DMS53 (cell line): ENCODE measurements at regions not wholly inside any gene's neighbourhood (a gene's known extent, or its start where the extent isn't known, plus 50 kb on each side); places are given as distances from the start of the nearest gene placed in this dataset.
A peak's percentile ranks its signal among the peaks of the same experiment; 100 is the strongest.
"Not testable (repeated sequence)": the region's sequence is repeated elsewhere in the genome, so short reads cannot be mapped to it uniquely, and the experiment has no call there.

ENCODE experiments used
- DNase-seq: peaks from one replicate; lab custom pipeline; 2025; lab: John Stamatoyannopoulos, UW

DNA sequence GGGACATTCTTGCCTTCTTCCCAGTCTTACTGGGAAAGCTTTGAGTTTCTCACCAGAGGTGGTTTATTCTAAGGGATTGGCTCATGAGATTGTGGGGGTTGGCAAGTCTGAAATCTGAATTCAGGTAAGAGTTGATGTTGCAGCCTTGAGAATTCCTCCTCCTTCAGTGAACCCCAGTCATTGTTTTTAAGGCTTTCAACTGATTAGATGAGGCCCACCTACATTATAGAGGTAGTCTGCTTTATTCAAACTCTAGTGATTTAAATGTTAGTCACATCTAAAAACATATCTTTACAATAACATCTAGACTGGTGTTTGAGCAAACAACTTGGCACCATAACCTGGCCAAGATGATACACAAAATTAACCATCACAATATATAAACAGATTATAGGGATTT lies 156.5 kb upstream of the MED14 start:
- no peak for DNase-seq

DNA sequence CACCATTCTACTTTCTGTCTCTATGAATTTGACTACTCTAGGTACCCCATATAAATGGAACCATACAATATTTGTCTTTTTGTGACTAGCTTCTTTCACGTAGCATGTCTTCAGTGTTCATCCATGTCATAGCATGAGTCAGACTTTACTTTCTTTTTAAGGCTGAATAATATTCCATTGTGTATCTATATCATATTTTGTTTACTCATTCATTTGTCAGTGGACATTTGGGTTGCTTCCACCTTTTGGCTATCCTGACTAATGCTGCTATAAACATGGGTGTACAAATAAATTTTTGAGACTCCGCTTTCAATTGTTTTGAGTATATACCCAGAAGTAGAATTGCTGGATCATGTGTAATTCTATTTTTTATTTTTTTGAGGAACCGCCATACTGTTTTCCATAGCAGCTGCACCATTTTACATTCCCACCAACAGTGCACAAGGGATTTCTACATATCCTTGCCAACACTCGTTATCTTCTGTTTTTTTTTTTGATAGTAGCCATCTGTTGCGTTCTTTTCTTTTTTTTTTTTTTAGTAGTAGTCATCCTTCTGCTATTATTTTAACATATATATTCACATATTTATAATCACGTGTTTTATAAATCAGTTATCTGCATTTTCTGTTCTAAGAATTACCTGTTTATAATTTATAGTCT lies 158.0 kb upstream of the MED14 start:
- DNase-seq: no peak

DNA sequence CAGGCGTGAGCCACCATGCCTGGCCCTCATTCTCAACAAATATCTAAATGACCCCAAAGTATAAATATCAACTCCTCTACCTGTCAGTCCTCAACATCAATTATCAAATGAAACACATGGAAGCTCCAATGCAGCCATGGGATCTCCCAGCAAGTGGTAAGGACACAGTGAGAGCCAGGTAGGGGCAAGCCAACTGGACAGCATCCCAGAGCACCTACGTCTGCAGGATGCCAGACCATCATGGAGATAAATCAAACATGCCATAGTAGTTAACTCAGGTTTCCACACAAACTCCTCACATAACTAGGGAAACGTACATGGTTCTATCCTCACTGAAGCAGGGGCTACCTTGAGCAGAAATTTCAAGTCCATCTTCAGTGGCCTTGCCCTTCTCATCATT lies 159.9 kb upstream of the MED14 start:
- no peak for DNase-seq

DNA sequence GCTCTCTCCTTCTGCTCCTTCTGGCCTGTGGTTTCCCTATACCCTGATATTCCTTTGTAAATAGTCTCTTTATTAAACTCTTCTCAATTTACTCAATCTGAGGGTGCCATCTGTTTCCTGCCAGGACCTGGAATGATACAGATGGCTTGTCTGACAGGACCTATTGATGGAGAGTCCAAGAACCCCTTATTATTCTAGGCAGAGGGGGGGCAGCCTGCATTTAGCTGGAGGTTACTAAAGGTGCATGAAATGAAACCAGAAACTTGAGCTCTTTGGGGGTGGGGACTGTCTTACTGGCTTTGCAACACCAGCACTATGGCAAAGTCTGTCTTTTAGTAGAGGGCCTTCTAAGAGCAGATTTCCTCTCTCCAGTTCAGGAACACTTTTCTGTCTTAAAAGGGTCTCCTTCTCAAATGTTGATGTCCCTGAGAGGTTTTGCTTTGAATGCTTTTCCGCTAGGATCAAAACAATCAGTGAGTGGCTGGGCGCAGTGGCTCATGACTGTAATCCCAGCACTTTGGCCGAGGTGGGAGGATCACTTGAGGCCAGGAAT lies 162.5 kb upstream of the MED14 start:
- DNase-seq: no peak

DNA sequence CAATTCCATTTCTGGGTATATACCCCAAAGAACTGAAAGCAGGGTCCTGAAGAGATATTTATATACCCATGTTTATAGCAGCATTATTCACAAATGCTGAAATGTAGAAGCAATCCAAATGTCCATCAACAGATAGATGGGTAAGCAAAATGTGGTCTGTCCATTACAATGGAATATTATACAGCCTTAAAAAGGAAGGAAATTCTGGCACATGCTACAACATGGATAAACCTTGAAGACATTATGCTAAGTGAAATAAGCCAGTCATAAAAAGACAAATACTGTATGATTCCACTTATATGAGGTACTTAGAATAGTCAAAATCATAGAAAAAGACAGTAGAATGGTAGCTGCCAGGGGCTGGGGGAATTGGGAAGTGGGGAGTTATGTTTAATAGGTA lies 169.4 kb upstream of the MED14 start:
- not testable (repeated sequence) for DNase-seq

DNA sequence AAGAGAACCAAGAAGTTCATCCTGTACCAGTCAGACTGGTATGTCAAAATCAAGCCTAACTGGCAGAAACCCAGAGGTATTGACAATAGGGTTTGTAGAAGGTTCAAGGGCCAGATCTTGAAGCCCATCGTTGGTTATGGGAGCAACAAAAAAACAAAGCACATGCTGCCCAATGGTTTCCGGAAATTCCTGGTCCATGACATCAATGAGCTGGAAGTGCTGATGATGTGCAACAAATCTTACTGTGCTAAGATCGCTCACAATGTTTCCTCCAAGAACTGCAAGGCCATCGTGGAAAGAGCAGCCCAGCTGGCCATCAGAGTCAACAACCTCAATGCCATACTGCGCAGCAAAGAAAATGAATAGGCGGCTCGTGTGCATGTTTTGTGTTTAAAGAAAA lies 172.7 kb upstream of the MED14 start:
- no peak for DNase-seq

DNA sequence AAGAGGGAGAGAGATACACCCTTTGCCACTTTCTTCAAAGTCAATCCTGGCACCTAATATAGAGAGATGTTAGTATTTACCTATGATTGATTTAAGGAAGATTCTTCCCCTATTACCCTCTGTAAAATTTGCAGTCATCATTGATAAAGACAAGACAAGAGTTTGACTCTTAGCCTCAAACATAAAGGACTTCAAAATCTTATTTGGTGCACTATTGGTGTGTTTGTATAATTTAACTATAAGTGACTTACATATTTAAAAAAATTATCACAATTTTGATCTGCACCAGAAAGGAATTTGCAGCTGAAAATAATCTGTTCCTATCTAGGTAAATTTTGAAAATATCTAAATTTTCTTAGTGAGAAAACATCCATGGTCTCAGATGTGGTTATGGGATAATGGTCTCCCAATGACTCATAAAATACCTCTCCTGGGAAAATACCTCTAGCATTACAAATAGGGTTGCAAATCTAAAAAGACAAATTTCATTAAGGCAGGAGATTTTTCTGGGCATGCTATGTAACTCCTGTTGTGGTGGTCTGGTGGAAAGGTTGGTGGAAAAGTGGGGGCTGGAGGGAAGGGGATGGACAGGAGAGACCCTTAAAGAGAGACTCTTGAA lies 173.6 kb upstream of the MED14 start:
- DNase-seq: no peak

DNA sequence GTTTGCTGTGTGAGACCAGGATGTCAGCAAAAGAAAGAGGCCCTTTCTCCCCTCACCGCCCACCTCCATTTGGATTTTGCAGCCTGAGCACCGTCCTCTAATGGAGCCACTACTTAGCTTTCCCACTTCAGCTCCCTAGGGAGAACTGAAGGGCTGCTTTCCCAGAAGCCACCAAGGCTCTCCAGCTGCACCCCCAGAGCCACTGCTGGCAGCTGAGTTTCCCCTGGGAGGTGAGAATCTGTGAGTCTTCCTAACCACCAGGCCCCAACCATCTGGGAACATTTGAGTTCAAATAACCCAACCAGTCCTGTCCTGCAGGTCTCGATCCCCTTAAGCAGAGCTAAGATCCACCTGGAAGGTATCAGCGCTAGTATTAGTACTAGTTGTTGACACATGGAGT lies 173.1 kb upstream of the USP9X start:
- no peak for DNase-seq

DNA sequence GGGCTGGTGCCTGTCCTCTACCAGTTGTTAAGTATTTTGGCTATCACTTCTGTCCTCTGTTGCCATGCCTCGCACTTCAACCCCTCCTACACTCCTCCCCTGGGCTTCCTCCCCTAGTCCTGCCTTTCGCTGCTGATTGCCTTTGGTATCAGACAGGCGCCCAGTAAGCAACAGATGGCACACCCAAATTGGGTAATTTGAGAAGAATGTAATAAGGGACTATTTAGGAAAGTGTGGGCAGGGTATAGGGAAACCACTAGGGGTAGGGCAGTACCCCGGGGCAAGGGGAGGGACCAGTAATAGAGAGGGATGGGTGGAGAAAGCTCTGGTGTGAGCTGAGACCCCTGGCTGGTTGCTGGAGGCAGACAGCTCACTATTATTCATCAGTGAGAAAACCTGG lies 172.7 kb upstream of the USP9X start:
- DNase-seq: no peak

DNA sequence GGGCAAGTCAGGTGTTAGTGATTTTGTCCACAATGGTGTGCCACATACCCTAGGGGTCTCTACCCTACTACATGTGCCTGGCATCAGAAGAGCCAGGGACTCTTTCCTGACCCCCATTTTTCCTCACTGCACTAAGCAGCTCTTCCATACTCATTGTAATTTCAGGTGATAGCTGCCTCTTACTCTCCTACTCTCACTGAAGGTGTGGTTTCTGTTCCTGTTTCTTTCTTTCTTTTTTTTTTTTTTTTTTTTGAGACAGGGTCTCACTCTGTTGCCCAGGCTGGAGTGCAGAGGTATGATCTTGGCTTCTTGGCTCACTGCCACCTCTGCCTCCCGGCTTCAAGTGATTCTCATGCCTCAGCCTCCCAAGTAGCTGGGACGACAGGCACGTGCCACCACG lies 164.9 kb upstream of the USP9X start:
- no peak for DNase-seq

DNA sequence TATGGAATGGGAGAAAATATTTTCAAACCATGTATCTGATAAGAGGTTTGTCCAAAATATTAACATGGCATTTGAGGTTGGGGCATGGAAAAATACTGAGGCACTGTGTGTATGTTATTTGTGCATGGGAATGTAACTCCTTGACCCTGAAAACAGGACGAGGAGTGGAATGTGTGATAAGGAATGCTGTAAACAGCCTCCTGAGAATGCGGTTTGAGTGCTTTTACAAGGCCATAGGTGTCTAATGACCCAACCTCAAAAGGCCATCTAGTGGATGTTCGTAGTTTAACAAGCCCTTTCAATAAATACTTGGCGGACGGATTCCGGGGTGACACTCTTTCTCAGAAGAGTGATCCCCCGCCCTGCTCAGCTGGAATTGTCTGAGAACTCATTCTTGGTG lies 162.9 kb upstream of the USP9X start:
- peak; percentile 81 for DNase-seq

DNA sequence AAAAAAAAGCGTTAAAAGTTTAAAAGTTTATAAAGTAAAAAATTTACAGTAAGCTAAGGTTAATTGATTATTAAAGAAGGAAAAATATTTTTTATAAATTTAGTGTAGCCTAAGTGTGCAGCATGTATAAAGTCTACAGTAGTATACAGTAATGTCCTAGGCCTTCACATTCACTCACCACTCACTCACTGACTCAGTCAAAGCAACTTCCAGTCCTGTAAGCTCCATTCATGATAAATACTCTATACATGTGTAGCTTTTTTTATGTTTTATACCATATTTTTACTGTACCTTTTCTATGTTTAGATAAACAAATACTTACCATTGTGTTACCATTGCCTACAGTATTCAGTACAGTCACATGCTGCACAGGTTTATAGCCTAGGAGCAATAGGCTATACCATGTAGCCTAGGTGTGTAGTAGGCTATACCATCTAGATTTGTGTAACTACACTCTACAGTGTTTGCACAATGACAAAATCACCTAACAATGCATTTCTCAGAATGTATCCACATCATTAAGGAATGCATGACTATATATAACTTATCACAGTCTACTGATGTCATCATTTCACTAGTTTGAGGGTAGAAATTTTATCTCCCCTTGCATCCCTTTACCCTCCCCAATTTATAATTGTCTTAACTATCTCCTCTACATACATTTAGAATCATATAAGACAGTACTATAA lies 158.4 kb upstream of the USP9X start:
- peak; percentile 50 for DNase-seq

DNA sequence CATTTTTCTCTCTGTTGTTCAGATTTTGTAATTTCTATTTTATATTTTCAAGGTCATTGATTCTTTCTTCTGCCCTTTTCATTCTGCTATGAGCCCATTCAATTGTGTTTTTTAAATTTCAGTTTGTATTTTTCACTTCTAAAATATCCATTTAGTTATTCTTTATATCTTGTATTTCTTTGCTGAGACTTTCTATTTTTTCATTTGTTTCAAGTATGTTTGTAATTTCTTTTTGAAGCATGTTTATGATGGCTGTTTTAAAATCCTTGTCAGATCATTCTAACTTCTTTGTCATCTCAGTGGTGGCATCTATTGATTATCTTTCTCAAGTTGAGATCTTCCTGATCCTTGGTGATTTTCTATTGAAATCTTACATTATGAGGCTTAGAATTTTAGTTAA lies 157.2 kb upstream of the USP9X start:
- no peak for DNase-seq

DNA sequence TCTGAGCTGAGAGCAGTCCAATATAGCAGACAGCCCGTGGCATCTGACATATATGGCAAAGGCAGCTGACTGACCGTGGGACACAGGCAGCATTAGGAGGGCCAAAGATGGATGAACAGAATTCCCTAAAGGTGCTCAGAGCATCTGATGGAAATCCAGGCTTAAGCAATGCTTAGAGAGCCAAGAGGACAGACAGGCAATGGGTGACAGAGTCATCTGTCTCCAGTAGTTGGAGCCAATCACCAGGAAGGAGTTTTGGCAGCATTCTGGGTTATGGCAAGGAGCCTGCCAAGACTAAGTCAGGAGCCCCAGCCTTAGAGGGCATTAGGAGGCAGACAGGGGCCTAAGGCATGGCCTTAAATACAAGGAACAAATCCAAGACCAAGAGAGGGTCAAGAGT lies 153.3 kb upstream of the USP9X start:
- no peak for DNase-seq

DNA sequence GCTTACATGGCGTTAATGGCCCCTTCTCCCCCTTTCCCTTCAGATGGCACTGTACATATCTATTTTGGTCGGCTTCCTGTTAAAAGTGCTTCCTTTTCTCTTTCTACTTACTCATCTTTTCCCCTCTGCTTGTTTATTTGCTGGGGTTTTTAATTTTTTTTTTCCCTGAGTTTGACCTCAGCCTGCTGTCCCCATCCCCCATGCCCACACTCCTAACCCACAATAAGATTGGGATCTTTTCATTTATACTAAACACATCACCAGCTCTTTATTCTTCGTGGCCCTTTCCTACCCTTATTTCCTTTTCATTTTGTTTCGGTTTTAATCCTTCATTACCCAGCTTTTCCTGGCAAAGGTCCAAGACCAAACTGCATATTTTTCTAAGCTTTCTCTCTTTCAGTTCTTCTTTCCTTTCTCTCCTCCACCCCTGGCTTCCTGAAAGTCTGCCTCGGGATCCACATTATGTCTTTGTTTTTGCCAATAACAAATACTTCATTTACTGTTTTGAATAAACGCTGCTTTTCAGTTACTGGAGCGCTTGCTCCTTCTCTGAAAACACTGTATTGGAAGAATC lies 152.0 kb upstream of the USP9X start:
- no peak for DNase-seq

DNA sequence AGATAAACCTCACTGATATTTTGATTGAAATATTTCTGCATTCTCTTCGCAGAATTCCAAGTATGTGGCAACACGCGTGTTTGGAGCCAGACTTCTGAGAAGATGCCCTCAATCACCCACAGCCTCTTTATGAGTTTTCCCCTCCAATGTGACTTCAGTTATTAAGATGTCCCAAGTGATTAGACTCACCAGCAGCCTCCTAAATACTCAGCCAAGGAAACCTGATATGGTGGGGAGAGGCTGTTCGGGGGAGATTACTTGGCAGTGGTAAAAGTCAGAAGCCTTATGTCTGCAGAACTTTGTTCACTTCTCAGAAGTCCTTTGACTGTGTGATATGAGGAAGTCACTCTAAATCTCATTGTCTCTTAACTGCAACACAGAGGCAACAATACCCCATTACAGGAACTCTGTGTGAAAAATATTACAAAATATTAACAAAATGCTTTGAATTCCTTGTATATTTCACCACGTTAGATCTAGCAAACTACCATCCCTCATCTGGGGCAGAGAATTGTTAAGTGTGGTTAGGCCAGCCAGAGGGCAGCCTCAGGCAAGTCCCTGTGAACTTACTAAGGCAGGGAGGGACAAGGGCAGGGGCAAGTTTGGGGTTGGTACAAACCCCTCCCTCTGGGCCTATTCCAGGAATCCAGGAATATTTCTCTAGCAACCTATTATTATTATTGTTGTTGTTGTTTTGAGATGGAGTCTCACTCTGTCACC lies 151.4 kb upstream of the USP9X start:
- no peak for DNase-seq

DNA sequence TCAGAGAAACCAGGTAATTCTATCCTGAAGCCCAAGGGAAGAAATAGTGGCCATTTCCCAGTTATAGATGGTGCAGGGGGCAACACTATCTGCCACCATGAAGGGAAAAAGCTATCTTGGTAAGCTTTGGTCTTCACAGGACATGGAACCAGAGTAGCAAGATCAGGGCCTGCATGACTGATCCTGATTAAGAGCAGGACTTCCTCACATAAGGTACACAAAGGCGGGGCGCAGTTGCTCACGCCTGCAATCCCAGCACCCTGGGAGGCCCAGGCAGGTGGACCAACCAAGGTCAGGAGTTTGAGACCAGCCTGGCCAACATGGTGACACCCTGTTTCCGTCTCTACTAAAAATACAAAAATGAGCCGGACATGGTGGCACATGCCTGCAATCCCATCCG lies 148.4 kb upstream of the USP9X start:
- no peak for DNase-seq

DNA sequence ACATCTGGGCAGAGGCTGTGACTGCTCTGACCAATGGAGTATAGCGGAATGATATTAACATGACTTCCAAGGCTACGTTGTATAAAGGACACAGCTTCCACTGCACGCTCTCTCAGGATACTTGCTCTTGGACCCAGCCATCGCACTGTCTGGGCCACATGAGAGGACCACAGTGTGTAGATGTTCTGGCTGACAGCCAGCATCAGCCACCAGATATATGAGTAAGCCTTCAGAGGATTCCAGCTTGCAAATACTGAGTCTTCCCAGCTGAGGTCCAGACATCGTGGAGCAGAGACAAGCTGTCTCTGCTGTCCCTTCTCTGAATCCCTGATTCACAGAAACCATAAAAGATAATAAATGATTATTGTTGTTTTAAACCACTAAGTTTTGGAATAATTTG lies 146.8 kb upstream of the USP9X start:
- peak; percentile 2 for DNase-seq

DNA sequence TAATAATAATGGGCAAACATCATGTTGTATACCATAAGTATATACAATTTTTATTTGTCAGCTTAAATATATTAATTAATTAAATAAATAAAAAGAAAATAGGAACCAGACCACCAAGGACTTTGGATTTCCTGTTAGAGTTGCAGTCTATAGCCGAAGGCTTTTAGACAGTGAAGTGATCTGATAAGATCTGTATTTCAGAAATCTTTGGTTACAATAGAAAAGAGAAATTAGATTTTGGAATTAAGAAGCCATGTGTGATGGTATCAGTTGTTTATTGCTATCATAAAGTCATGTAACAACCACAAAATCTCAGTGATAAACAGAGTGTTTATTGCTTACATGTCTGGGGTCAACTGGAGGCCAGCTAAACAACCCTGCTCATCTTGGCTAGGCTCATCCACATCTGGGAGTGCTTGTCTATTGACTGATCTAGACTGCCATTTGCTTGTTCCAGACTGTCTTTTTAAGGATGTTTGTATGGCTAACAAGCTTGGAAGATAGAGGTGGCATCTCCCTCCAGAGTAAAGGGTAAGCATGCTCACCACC lies 142.1 kb upstream of the USP9X start:
- DNase-seq: no peak

DNA sequence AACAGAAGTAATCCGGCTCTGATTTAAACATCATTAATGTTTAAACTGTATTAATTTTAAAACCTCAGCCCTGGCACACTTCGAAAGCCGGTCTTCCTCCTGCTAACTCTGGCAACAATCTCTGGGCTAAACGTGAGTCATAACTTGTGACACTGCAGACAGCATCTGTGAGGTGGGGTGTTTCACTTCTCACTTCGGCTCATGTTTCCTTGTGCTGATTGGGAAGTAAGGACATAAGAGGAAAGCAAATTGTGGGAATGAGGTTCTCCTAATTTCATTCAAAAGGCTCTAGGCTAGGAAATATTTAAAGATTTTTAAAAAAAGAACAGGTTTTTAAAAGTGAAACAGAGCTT lies 139.9 kb upstream of the USP9X start:
- peak; percentile 75 for DNase-seq

DNA sequence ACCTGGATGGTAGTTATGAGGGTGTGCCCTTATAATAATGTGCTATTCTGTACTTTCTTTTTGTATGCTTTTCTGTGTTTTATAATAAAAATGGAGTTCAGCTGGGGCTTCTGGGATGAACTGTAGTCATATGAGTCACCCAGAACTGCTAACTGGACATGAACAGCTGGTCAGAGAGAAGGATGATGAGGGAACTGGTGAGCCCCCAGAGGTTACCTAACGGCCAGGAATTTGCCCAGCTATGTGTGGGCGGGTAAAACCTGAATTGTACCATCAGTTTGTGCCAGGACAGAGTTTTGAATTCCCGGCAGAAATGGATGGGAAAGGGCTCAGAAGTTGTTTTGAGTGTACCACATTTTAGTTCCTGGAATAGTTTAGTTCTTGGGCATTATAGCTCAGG lies 138.0 kb upstream of the USP9X start:
- DNase-seq: no peak

DNA sequence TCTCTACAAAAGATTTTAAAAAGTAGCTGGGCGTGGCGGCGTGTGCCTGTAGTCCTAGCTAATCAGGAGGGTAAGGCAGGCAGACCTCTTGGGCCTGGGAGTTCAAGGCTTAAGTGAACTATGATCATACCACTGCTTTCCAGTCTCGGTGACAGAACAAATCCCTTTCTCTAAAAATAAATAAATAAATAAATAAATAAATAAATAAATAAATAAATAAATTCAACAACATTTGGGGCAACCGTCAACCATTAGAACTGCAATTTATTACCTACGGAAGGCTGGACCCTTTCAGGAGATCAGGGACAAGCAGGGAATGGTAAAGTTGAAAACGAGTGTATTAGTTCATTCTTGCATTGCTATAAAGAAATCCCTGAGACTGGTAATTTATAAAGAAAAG lies 136.2 kb upstream of the USP9X start:
- no peak for DNase-seq
